Esophagus muscularis mucosa (tissue), 4 donors: ENCODE measurements at regions not wholly inside any gene's neighbourhood (a gene's known extent, or its start where the extent isn't known, plus 50 kb on each side); places are given as distances from the start of the nearest gene placed in this dataset.

Experiments used
- EP300 ChIP-seq: sonication (generic); formaldehyde crosslinking; IDR thresholded peaks from one replicate; pipeline ENCODE4 v1.6.1; 2017; ENCODE audit warnings: antibody characterized with exemption
- POLR2A ChIP-seq: fragments of 450-650 bp; IDR thresholded peaks from one replicate; pipeline ENCODE4 v1.6.1; 2017; ENCODE audit warnings: antibody characterized with exemption, moderate library complexity, mild to moderate bottlenecking, low read depth
- TF ChIP-seq, protein P1 (sequence below), 3 experiments: fragments of 200-600 bp in 2 of 3; fragments of 450-650 bp in 1 of 3; sonication (generic) in 2 of 3; IDR thresholded peaks; one replicate each; pipeline ENCODE4 v1.5.1; 2017 to 2019; ENCODE audit warnings: antibody characterized with exemption in 3 of 3, mild to moderate bottlenecking in 2 of 3, moderate library complexity in 1 of 3

DNA sequence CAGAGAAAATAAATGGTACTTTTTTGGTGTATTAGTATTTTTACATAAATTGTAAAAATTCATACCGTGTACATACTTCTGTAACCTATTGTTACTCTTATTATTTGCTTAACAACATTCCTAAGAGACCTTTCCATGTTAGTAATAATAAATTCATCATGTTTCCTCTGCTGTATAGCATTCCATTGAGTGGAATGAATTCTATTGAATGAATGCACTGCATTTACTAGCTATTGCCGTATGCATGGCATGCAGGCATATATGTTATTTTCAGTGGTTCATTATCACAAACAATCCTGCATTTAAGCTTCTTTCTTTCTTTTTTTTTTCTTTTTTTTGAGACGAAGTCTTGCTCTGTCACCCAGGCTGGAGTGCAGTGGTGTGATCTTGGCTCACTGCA lies 137.6 kb upstream of the TBX3 start:
- TF ChIP-seq POLR2A (no peak), EP300 (no peak)
- TF ChIP-seq, protein P1, sequence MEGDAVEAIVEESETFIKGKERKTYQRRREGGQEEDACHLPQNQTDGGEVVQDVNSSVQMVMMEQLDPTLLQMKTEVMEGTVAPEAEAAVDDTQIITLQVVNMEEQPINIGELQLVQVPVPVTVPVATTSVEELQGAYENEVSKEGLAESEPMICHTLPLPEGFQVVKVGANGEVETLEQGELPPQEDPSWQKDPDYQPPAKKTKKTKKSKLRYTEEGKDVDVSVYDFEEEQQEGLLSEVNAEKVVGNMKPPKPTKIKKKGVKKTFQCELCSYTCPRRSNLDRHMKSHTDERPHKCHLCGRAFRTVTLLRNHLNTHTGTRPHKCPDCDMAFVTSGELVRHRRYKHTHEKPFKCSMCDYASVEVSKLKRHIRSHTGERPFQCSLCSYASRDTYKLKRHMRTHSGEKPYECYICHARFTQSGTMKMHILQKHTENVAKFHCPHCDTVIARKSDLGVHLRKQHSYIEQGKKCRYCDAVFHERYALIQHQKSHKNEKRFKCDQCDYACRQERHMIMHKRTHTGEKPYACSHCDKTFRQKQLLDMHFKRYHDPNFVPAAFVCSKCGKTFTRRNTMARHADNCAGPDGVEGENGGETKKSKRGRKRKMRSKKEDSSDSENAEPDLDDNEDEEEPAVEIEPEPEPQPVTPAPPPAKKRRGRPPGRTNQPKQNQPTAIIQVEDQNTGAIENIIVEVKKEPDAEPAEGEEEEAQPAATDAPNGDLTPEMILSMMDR (IDR thresholded peaks at IDR 0.05): no peak
